AG08395 (cell line): ENCODE measurements at regions not wholly inside any gene's neighbourhood (a gene's known extent, or its start where the extent isn't known, plus 50 kb on each side); places are given as distances from the start of the nearest gene placed in this dataset.

Experiments used
- DNase-seq: peaks from one replicate; pipeline ENCODE4 v3.0.0; 2012; ENCODE audit warnings: mixed read lengths, low spot score

DNA sequence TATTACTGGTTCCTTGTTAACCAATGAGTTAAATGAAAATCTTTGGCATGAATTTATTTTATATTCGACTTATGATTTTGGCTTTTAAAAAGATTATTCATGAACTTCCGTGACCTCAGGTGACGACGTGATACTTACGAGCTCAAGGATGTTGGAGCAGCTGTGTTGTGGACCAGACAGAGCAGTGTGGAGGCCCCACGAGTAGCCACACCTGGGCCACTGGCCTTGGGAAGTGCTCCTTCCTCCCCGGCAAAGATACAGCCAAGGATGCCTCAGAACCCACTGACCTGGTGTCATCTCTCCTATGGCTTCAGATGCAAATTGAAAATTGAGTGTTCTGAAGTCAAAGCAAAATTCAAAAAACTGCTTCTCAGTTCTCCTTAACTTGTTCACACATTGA lies 147.5 kb upstream of the PPP2R2D start:
- DNase-seq, result no peak

DNA sequence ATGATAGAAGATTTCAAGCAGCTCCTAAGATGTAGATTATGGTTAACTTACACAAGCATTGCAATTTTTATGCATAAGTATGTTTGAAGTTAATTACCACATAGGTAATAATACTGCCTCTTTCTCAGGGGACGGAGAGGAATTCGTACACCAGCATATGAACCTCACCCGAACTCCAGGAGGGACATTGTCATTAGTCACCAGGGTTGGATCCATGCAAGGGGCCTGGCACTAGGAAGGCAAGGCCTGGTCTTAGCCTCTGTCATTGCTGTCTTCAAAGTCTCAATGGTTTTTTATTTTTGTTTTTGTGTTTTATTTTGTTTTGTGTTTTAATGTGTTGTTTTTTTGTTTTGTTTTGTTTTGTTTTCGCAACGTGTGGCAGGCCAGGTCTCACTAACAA lies 145.6 kb upstream of the PPP2R2D start:
- no peak for DNase-seq

- no peak for DNase-seq
These were observed 143.3 kb upstream of the PPP2R2D start for GRCh38 chr10:131757285-131758058.

- DNase-seq, result no peak
These were observed 142.5 kb upstream of the PPP2R2D start for GRCh38 chr10:131758062-131758938.

GRCh38 chr10:131758939-131759301 lies 141.9 kb upstream of the PPP2R2D start:
- no peak for DNase-seq

- no peak for DNase-seq
These were observed 141.5 kb upstream of the PPP2R2D start for GRCh38 chr10:131759347-131759746.

DNA sequence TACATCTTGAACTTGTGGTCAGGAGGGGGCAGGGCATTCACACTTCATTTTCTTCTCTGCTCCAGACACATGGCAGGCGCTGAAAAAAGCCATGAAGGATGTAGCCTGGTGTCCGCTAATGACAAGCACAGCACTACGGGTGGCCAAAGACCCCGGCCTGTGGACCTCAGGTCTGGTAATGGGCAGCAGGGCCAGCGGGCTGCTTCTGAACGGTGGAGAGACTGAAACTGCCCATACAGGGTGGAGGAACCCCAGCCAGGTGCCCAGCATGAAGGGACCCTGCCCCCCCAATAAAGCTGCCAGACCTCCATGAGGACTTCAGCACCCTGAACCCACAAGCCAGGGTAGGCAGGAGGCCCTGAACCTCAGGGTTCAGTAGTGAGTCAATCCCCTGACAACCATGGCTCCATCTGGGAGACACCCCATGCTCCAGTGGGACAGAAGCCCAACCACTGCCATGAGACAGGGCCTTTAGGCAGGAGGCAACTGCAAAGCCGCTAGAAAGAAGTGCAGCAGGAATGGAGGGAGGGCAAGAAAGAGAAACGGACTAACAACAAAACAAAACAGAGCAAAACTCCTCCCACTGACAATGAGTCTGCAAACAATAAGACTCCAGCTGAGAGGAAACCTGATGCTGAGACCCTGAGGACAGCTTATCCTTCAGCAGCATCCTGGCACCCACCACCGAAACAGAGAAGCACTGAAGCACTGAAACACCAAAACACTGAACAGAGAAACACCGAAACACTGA lies 140.2 kb upstream of the PPP2R2D start:
- DNase-seq, result no peak

- no peak for DNase-seq
These were observed 137.8 kb upstream of the PPP2R2D start for GRCh38 chr10:131762789-131763696.

- DNase-seq, result no peak
These were observed 135.9 kb upstream of the PPP2R2D start for GRCh38 chr10:131764929-131765328.

DNA sequence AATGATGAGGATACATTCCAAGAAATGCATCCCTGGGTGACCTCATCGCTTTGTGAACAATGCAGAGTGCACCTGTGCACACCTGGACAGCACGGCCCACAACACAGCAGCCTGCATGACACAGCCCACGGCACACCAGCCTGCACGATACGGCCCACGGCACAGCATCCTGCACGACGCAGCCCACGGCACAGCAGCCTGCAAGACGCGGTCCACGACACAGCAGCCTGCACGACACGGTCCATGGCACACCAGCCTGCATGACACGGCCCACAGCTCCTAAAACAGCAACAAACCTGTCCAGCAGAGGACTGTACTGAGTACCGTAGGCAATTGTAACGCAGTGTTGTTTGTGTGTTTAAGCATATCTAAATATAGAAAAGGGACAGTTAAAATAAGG lies 134.7 kb upstream of the PPP2R2D start:
- no peak for DNase-seq

DNA sequence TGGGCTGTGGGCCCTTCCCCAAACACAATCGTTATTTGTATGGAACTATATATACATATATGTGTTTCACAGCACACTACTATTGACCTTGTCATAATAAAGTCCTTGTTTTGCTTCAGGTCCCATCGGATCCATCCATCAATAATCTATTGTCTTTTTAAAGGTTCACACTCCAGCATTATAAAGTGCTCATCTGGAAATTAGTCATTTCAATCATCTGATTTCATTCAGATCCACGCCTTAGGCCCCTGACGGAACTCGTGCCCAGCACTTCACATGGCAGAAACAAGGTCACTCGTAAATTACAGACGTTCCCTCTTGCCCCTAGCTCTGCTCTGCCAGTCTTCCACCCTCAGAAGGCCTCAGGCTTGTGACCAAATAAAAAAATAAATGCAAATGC lies 133.1 kb upstream of the PPP2R2D start:
- no peak for DNase-seq

DNA sequence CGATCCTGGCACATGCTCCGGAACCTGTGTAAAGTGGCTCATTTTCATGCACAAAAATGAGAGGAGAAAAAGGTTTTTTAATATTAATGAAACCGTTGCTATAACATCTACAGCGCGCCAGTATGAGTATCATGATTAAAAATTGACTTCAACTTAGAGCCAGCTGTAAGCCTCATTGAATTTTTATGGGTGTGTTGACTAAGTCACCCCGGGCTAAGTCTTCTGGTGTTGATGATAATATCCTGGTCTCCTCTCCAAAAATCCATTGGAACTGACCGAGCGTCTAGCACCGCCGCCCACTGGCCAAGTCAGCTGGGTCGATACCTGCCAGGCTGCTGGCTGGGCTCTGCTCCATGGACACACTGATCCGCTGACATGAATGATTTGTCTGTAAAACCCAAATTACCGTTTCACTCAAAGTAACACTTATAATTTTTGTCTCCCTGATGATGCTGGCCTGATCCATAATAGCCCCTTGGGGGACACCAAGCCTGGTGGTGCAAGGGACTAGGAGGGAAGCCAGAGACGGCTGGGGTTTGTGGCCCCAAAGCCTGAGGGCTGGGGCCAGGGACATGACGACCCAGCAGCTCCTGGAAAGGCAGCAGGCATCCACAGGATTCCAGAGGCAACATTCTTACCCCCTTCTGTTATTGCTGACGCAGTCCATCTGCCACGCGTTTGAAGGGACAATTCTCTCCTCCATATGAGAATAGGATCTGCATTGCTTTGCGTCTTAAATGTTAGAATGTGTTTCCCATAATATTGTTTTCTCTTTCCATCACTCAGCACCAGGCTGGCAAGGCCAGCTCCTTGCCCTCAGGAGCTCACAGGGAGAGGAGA lies 131.0 kb upstream of the PPP2R2D start:
- DNase-seq, result no peak

GRCh38 chr10:131770946-131771633 lies 129.7 kb upstream of the PPP2R2D start:
- DNase-seq, result no peak

- DNase-seq, result no peak
These were observed 129.0 kb upstream of the PPP2R2D start for GRCh38 chr10:131771634-131772358.

DNA sequence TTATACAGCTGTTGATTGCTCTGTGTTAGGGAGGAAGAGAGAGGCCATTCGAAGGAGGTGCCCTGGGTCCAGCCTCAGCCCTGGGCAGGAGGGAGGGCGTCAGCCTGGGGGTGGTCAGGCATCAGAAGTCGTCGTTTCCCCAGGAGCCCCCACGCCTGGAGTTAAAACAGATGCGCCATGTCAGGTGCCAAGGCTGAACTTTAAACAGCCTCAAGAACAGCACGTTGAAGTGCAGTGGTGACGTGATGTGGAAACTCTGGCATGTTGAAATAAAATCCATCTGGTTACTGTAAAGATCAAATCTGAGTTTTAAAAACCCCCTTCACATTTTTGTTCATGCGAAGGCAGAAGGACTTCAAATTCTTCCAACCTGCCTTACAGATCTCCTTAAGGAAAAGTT lies 128.4 kb upstream of the PPP2R2D start:
- no peak for DNase-seq

DNA sequence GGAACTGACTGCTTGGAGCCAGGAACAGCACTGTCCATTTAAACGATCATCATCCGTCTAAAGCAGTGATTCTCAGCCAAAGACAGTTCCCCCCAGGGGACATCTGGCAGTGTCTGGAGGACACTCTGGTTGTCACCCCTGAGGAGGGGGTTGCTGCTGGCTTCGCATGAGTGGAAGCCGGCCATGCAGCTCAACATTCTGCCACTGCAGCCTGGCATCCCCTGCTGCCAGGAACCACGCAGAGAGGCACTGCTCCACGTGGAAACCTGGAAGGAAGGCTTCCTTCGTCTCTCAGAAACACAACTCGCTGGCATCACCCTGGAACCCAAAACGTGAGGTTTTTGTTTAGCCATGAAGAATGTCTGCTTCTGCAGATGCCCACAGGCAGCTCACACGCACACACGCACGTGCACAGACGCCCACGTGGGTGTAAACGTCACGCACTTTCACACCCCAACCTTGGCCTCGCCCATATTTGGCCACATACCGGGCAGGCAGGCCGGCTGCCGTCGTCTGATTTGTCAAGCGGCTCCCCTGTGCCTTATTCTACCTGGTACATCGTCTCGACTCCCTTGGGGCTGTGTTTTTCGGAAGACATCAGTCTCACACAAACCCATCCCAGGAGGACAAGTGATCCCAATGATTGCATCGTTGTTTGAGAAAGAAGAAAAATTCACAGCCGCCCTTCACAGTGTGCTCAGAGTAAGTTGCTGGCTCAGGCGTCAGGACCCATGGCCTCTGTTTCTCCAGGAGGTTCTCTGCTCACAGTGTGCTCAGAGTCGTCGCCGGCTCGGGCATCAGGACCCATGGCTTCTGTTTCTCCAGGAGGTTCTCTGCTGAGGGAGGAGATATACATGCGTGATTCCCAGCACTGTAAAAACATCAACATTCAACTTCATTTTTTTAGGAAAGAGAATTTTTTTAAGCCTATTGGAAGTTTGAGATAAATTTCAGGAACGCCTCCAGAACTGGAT lies 127.2 kb upstream of the PPP2R2D start:
- DNase-seq, result no peak

GRCh38 chr10:131774681-131775085 lies 126.1 kb upstream of the PPP2R2D start:
- no peak for DNase-seq

GRCh38 chr10:131775433-131775832 lies 125.4 kb upstream of the PPP2R2D start:
- no peak for DNase-seq
